HCT116 (cell line): ENCODE measurements at regions not wholly inside any gene's neighbourhood (a gene's known extent, or its start where the extent isn't known, plus 50 kb on each side); places are given as distances from the start of the nearest gene placed in this dataset.

Experiments used
- ATAC-seq: fragments of 200-7000 bp; cut with Tn5 transposase; 2 replicates; pipeline ENCODE4 v1.9.1; 2020; ENCODE audit warnings: mild to moderate bottlenecking, moderate library complexity
- BruUV-seq: library from RNA; stranded (reverse); fragments of 400-500 nt; replicated peaks from 2 replicates; lab custom pipeline; 2021; lab: Mats Ljungman, UMichigan
- CTCF ChIA-PET: fragments of 300-600 bp; sonication (Branson Sonifier 250); formaldehyde crosslinking; loops from one replicate; lab custom pipeline; 2021; ENCODE audit warnings: antibody characterized with exemption; lab: Charles Lee
- POLR2A ChIA-PET: fragments of 300-600, 350-600 bp; sonication (Branson Sonifier 250); formaldehyde crosslinking; loops from one replicate; lab custom pipeline; 2021; ENCODE audit warnings: antibody characterized with exemption; lab: Charles Lee
- RAD21 ChIA-PET, 2 experiments: fragments of 300-600 bp; sonication (Branson Sonifier 250); formaldehyde crosslinking; loops; one replicate each; lab custom pipeline; 2023; ENCODE audit warnings: low total read pairs in 2 of 2; ENCODE audit not compliant: uncharacterized antibody in 2 of 2, unreplicated experiment in 2 of 2, low non-redundant PET in 1 of 2; lab: Charles Lee
- DNase-seq: peaks from one replicate; pipeline ENCODE4 v3.0.0-alpha.2; 2010; ENCODE audit warnings: low read depth, low spot score
- H2AFZ ChIP-seq: fragments of 200-600 bp; shearing (Covaris generic), sonication (generic); 2 replicates; pipeline ENCODE4 v1.6.1; 2017; ENCODE audit warnings: low read depth, mixed run types, mixed read lengths, antibody characterized with exemption, low read length; ENCODE audit not compliant: poor library complexity, severe bottlenecking
- H3K27ac ChIP-seq: 2 replicates; pipeline ENCODE4 v1.5.1; 2012; ENCODE audit warnings: low read depth, low read length
- H3K27me3 ChIP-seq: fragments of 200-600 bp; sonication (generic); 2 replicates; pipeline ENCODE4 v1.6.1; 2016; ENCODE audit warnings: mixed run types, low read length, mixed read lengths; ENCODE audit not compliant: insufficient read depth
- H3K36me3 ChIP-seq, 2 experiments: fragments of 200-500 bp in 1 of 2; fragments of 200-600 bp in 1 of 2; sonication (Bioruptor generic) in 1 of 2; sonication (generic) in 1 of 2; 2 replicates each; pipeline versions ENCODE4 v1.5.1 to v1.6.1; 2014 to 2016; ENCODE audit warnings: low read length in 2 of 2, inconsistent platforms in 1 of 2, mixed read lengths in 1 of 2, mixed run types in 1 of 2; ENCODE audit not compliant: insufficient read depth in 2 of 2, control insufficient read depth in 1 of 2
- H3K4me1 ChIP-seq, 2 experiments: fragments of 200-600 bp in 1 of 2; sonication (generic) in 1 of 2; 2 replicates each; pipeline versions ENCODE4 v1.5.1 to v1.6.1; 2012 to 2017; ENCODE audit warnings: low read length in 2 of 2, inconsistent platforms in 1 of 2, mild to moderate bottlenecking in 1 of 2, mixed read lengths in 1 of 2, mixed run types in 1 of 2, moderate library complexity in 1 of 2; ENCODE audit not compliant: insufficient read depth in 2 of 2, control insufficient read depth in 1 of 2
- H3K4me2 ChIP-seq: fragments of 200-600 bp; sonication (generic); 2 replicates; pipeline ENCODE4 v1.6.1; 2017; ENCODE audit warnings: mixed run types, low read length, mixed read lengths
- H3K4me3 ChIP-seq, 2 experiments: fragments of 200-600 bp in 1 of 2; sonication (generic) in 1 of 2; replicated peaks in 1 of 2; 2 replicates each; pipeline ENCODE4 v1.5.1; 2011 to 2016; ENCODE audit warnings: low read length in 2 of 2, control low read depth in 1 of 2, low read depth in 1 of 2, mild to moderate bottlenecking in 1 of 2, mixed read lengths in 1 of 2, mixed run types in 1 of 2
- H3K79me2 ChIP-seq: fragments of 200-600 bp; sonication (generic); 2 replicates; pipeline ENCODE4 v1.6.1; 2017; ENCODE audit warnings: mild to moderate bottlenecking, mixed run types, low read length, moderate library complexity, mixed read lengths; ENCODE audit not compliant: insufficient read depth
- H3K9ac ChIP-seq: fragments of 200-600 bp; sonication (generic); 2 replicates; pipeline ENCODE4 v1.6.1; 2016; ENCODE audit warnings: low read length, mixed read lengths
- H3K9me2 ChIP-seq: fragments of 200-600 bp; sonication (generic), shearing (Covaris generic); 2 replicates; pipeline ENCODE4 v1.6.1; 2017; ENCODE audit warnings: mixed run types, mild to moderate bottlenecking, moderate library complexity; ENCODE audit not compliant: insufficient read depth
- H3K9me3 ChIP-seq, 2 experiments: fragments of 200-500 bp in 1 of 2; fragments of 200-600 bp in 1 of 2; sonication (Bioruptor generic) in 1 of 2; sonication (generic) in 1 of 2; 2 replicates each; pipeline ENCODE4 v1.6.1; 2014 to 2017; ENCODE audit warnings: low read length in 2 of 2, mixed read lengths in 2 of 2, inconsistent platforms in 1 of 2, low read depth in 1 of 2, mild to moderate bottlenecking in 1 of 2, mixed run types in 1 of 2, moderate library complexity in 1 of 2; ENCODE audit not compliant: control insufficient read depth in 1 of 2, insufficient read depth in 1 of 2
- H4K20me1 ChIP-seq: fragments of 200-600 bp; sonication (generic), shearing (Covaris generic); 2 replicates; pipeline ENCODE4 v1.6.1; 2017; ENCODE audit warnings: mixed run types, mild to moderate bottlenecking, moderate library complexity; ENCODE audit not compliant: insufficient read depth
- ATF3 ChIP-seq: IDR thresholded peaks from 2 replicates; pipeline ENCODE4 v1.6.1; 2012
- CBX3 ChIP-seq: IDR thresholded peaks from 2 replicates; pipeline ENCODE4 v1.6.1; 2012; ENCODE audit warnings: low read depth
- CEBPB ChIP-seq: IDR thresholded peaks from 2 replicates; pipeline ENCODE4 v1.6.1; 2012; ENCODE audit warnings: low read depth
- EGR1 ChIP-seq: IDR thresholded peaks from 2 replicates; pipeline ENCODE4 v1.6.1; 2012; ENCODE audit warnings: low read depth
- ELF1 ChIP-seq: IDR thresholded peaks from 2 replicates; pipeline ENCODE4 v1.6.1; 2012; ENCODE audit warnings: low read depth, borderline replicate concordance
- EZH2 ChIP-seq: fragments of 200-600 bp; sonication (generic); IDR thresholded peaks from 2 replicates; pipeline ENCODE4 v1.6.1; 2017; ENCODE audit warnings: antibody characterized with exemption, mixed run types
- EZH2phosphoT487 ChIP-seq: fragments of 200-600 bp; IDR thresholded peaks from 2 replicates; pipeline ENCODE4 v1.6.1; 2018; ENCODE audit warnings: antibody characterized with exemption, borderline replicate concordance
- FOSL1 ChIP-seq: IDR thresholded peaks from 2 replicates; pipeline ENCODE4 v1.6.1; 2012; ENCODE audit warnings: low read depth
- RAD21 ChIP-seq: IDR thresholded peaks from 2 replicates; pipeline ENCODE4 v1.6.1; 2012; ENCODE audit warnings: low read depth, mild to moderate bottlenecking
- SIN3A ChIP-seq: IDR thresholded peaks from 2 replicates; pipeline ENCODE4 v1.6.1; 2012; ENCODE audit warnings: low read depth
- SP1 ChIP-seq: IDR thresholded peaks from 2 replicates; pipeline ENCODE4 v1.6.1; 2012; ENCODE audit warnings: low read depth
- SRF ChIP-seq: IDR thresholded peaks from 2 replicates; pipeline ENCODE4 v1.6.1; 2012; ENCODE audit warnings: low read depth
- TCF7L2 ChIP-seq: IDR thresholded peaks from 2 replicates; pipeline ENCODE4 v1.7.0; 2011; ENCODE audit warnings: borderline replicate concordance, inconsistent platforms; ENCODE audit not compliant: insufficient read depth, insufficient read length; ENCODE audit errors: extremely low read depth
- ZFX ChIP-seq: fragments of 450-650 bp; IDR thresholded peaks from 2 replicates; pipeline ENCODE4 v1.6.1; 2017
- ZNF274 ChIP-seq: fragments of 200-500 bp; sonication (Bioruptor generic); IDR thresholded peaks from 2 replicates; pipeline ENCODE4 v1.6.1; 2014; ENCODE audit warnings: mild to moderate bottlenecking, low read depth, low read length, inconsistent platforms
- intact Hi-C: fragments of 100-400 bp; cut with micrococcal nuclease; formaldehyde crosslinking; loops from 2 replicates; pipeline ENCODE4 v1.10.0; 2022
- TF ChIP-seq, protein P1 (sequence below): IDR thresholded peaks from 2 replicates; pipeline ENCODE4 v1.6.1; 2011; ENCODE audit warnings: mild to moderate bottlenecking, low read length, moderate library complexity; ENCODE audit not compliant: insufficient replicate concordance; ENCODE audit errors: extremely low read depth
- TF ChIP-seq, protein P2 (sequence below): IDR thresholded peaks from 2 replicates; pipeline ENCODE4 v1.6.1; 2012
- TF ChIP-seq, protein P3 (sequence below): IDR thresholded peaks from 2 replicates; pipeline ENCODE4 v1.6.1; 2012; ENCODE audit warnings: low read depth

DNA sequence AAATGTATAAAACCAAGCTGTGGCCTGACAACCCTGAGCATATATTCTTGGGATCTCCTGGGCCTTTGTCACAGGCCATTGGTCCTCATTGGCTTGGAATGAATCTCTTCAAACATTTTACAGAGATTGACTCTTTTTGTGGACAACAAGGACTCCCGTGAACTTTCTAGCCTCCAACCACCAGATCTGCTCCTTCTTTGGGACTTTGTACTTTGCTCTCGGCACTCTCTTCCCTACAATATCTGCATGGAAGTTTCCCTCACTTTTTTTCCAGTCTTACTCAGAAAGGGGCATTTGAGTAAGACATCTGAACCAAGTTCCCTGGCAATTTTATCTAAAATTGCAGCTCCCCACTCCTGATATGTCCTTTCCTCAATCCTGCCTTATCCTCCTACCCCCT, 158.8 kb downstream of the PHLDA1 start:
- Histone ChIP-seq H4K20me1 (no peaks in the 10 kb centered on the region), H3K9me2 (no peaks in the 10 kb centered on the region), H3K4me1 (peaks cover 34 to 40% of the 10 kb centered on the region in 2 experiments), H3K27me3 (no peaks in the 10 kb centered on the region), H3K9ac (no peak overlapping the region), H2AFZ (no peak overlapping the region), H3K27ac (peak overlapping the region; percentile 55), H3K79me2 (no peaks in the 10 kb centered on the region), H3K4me2 (no peak overlapping the region), H3K4me3 (no peak overlapping the region), H3K36me3 (no peaks in the 10 kb centered on the region), H3K9me3 (no peaks in the 10 kb centered on the region)
- intact Hi-C loops: no loop called here
- no peak for DNase-seq
- ATAC-seq: no peak
- POLR2A ChIA-PET: interaction anchor here (1.4 kb wide), 1 partner anchor 9 kb away, joined by 3 read pairs; no protein-coding TSS in a partner anchor
- CTCF ChIA-PET: no interaction called here
- no TSS peak for BruUV-seq
- RAD21 ChIA-PET: no interaction called here
- no peak for TF ChIP-seq RAD21
- TF ChIP-seq, protein P1, sequence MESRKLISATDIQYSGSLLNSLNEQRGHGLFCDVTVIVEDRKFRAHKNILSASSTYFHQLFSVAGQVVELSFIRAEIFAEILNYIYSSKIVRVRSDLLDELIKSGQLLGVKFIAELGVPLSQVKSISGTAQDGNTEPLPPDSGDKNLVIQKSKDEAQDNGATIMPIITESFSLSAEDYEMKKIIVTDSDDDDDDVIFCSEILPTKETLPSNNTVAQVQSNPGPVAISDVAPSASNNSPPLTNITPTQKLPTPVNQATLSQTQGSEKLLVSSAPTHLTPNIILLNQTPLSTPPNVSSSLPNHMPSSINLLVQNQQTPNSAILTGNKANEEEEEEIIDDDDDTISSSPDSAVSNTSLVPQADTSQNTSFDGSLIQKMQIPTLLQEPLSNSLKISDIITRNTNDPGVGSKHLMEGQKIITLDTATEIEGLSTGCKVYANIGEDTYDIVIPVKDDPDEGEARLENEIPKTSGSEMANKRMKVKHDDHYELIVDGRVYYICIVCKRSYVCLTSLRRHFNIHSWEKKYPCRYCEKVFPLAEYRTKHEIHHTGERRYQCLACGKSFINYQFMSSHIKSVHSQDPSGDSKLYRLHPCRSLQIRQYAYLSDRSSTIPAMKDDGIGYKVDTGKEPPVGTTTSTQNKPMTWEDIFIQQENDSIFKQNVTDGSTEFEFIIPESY: no peak
- TF ChIP-seq FOSL1: no peak
- no peak for TF ChIP-seq SIN3A
- no peak for TF ChIP-seq EZH2
- no peak for TF ChIP-seq TCF7L2
- no peak for TF ChIP-seq ELF1
- no peak for TF ChIP-seq EGR1
- TF ChIP-seq EZH2phosphoT487: no peak
- TF ChIP-seq, protein P2, sequence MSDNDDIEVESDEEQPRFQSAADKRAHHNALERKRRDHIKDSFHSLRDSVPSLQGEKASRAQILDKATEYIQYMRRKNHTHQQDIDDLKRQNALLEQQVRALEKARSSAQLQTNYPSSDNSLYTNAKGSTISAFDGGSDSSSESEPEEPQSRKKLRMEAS: no peak
- no peak for TF ChIP-seq SP1
- TF ChIP-seq CBX3: no peak
- TF ChIP-seq ATF3: no peak
- TF ChIP-seq, protein P3, sequence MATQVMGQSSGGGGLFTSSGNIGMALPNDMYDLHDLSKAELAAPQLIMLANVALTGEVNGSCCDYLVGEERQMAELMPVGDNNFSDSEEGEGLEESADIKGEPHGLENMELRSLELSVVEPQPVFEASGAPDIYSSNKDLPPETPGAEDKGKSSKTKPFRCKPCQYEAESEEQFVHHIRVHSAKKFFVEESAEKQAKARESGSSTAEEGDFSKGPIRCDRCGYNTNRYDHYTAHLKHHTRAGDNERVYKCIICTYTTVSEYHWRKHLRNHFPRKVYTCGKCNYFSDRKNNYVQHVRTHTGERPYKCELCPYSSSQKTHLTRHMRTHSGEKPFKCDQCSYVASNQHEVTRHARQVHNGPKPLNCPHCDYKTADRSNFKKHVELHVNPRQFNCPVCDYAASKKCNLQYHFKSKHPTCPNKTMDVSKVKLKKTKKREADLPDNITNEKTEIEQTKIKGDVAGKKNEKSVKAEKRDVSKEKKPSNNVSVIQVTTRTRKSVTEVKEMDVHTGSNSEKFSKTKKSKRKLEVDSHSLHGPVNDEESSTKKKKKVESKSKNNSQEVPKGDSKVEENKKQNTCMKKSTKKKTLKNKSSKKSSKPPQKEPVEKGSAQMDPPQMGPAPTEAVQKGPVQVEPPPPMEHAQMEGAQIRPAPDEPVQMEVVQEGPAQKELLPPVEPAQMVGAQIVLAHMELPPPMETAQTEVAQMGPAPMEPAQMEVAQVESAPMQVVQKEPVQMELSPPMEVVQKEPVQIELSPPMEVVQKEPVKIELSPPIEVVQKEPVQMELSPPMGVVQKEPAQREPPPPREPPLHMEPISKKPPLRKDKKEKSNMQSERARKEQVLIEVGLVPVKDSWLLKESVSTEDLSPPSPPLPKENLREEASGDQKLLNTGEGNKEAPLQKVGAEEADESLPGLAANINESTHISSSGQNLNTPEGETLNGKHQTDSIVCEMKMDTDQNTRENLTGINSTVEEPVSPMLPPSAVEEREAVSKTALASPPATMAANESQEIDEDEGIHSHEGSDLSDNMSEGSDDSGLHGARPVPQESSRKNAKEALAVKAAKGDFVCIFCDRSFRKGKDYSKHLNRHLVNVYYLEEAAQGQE: no peak
- TF ChIP-seq CEBPB: no peak
- no peak for TF ChIP-seq ZFX
- TF ChIP-seq ZNF274: no peak
- TF ChIP-seq SRF: no peak
- TF ChIP-seq, all 23 proteins: peak for 0
